Ovary (tissue), 7 donors: ENCODE measurements at regions not wholly inside any gene's neighbourhood (a gene's known extent, or its start where the extent isn't known, plus 50 kb on each side); places are given as distances from the start of the nearest gene placed in this dataset.
A peak's percentile ranks its signal among the peaks of the same experiment; 100 is the strongest.

Experiments used
- DNase-seq, 5 donors: peaks; one replicate each; pipeline ENCODE4 v3.0.0-alpha.2; 2019 to 2020
- H3K27ac ChIP-seq, 2 donors: fragments of 200-600 bp; one replicate each; pipeline versions ENCODE4 v1.5.1 to v1.8.0; 2019 to 2022
- H3K27me3 ChIP-seq: fragments of 200-600 bp; one replicate; pipeline ENCODE4 v1.8.0; 2022
- H3K36me3 ChIP-seq: fragments of 200-600 bp; sonication (generic); one replicate; pipeline ENCODE4 v1.5.1; 2019
- H3K4me1 ChIP-seq: one replicate; pipeline ENCODE4 v1.8.1; 2013; ENCODE audit warnings: mild to moderate bottlenecking, moderate library complexity; ENCODE audit not compliant: insufficient read depth
- H3K4me3 ChIP-seq: fragments of 200-600 bp; sonication (generic); one replicate; pipeline ENCODE4 v1.5.1; 2017
- H3K9me3 ChIP-seq, 2 donors: fragments of 200-600 bp in 1 of 2; sonication (generic) in 1 of 2; one replicate each; pipeline versions ENCODE4 v1.5.1 to v1.8.1; 2013 to 2019; ENCODE audit warnings: mild to moderate bottlenecking in 1 of 2, moderate library complexity in 1 of 2
- CTCF ChIP-seq, 3 donors: fragments of 450-650 bp in 2 of 3; fragments of 200-600 bp in 1 of 3; IDR thresholded peaks; one replicate each; pipeline versions ENCODE4 v1.5.1 to v1.8.0; 2016 to 2022; ENCODE audit warnings: antibody characterized with exemption in 3 of 3, mild to moderate bottlenecking in 1 of 3
- EP300 ChIP-seq: sonication (generic); formaldehyde crosslinking; IDR thresholded peaks from one replicate; pipeline ENCODE4 v1.6.1; 2017; ENCODE audit warnings: antibody characterized with exemption
- POLR2A ChIP-seq: fragments of 450-650 bp; IDR thresholded peaks from one replicate; pipeline ENCODE4 v1.6.1; 2017; ENCODE audit warnings: antibody characterized with exemption, mild to moderate bottlenecking, moderate library complexity
- WGBS, 3 donors: extraction: QIAGEN DNeasy Blood & Tissue Kit in 1 of 3; methylation state at CpG; one replicate each; pipeline versions ENCODE4 v1.1.5 to v1.1.7; 2013 to 2017; 5-methylcytosine and 5-hydroxymethylcytosine counted together
- intact Hi-C, 4 donors: fragments of 100-400 bp; cut with DNase I; formaldehyde crosslinking; loops; one replicate each; pipeline versions ENCODE4 v1.11.0 to v1.15.1; 2022 to 2023
- donor health status: DM: no; HTN: no; CAD: no; lungs with moderate emphysema.
- donor health status: DM: no; HTN: no; CAD: no.
- donor health status: Bipolar disorder and iron deficiency.
- donor health status: DM: no; HTN: no; CAD: no.
- donor health status: DM: yes; HTN: yes; CAD: no.

- H3K36me3 ChIP-seq: no peaks in the 10 kb centered on the region
- intact Hi-C loops: no loop called here
- H3K4me3 ChIP-seq: no peak overlapping the region
- 37 to 48% (median 46%) methylated on average over 5 of the region's 5 CpGs for WGBS, 3 donors
- TF ChIP-seq EP300 (no peak), CTCF (IDR thresholded peaks at IDR 0.05) (no peak), POLR2A (no peak)
- H3K27me3 ChIP-seq: no peaks in the 10 kb centered on the region
- peaks cover 2% of the 10 kb centered on the region for H3K4me1 ChIP-seq
- DNase-seq: no peak
- H3K9me3 ChIP-seq: no peaks in the 10 kb centered on the region
- no peak overlapping the region for H3K27ac ChIP-seq
These were observed 216.3 kb downstream of the CHRM2 start for GRCh38 chr7:137084607-137085380.

- Histone ChIP-seq H3K27ac (no peak overlapping the region), H3K4me3 (no peak overlapping the region), H3K27me3 (no peaks in the 10 kb centered on the region), H3K4me1 (peaks cover 2% of the 10 kb centered on the region), H3K9me3 (no peaks in the 10 kb centered on the region), H3K36me3 (no peaks in the 10 kb centered on the region)
- intact Hi-C loops: no loop called here
- no peak for TF ChIP-seq EP300
- TF ChIP-seq CTCF (IDR thresholded peaks at IDR 0.05): no peak
- TF ChIP-seq POLR2A: no peak
- no peak for DNase-seq
These were observed 213.9 kb downstream of the CHRM2 start for GRCh38 chr7:137082391-137082790.

- 26 to 35% (median 26%) methylated on average over 2 of the region's 2 CpGs for WGBS, 3 donors
- no peak overlapping the region for H3K27ac ChIP-seq
- DNase-seq: peak; percentile 41 to 74 (median 64)
These were observed 213.1 kb downstream of the CHRM2 start for GRCh38 chr7:137081321-137082093.

More at GRCh38 chr7:137081321-137082093, 213.1 kb downstream of the CHRM2 start:
- Histone ChIP-seq H3K4me1 (peaks cover 2% of the 10 kb centered on the region), H3K36me3 (no peaks in the 10 kb centered on the region), H3K27me3 (no peaks in the 10 kb centered on the region), H3K4me3 (no peak overlapping the region), H3K9me3 (no peaks in the 10 kb centered on the region)
- TF ChIP-seq EP300 (no peak), POLR2A (no peak), CTCF (IDR thresholded peaks at IDR 0.05) (no peak)
- intact Hi-C loops: no loop called here
